ENCODE measurements at regions not wholly inside any gene's neighbourhood (a gene's known extent, or its start where the extent isn't known, plus 50 kb on each side); places are given as distances from the start of the nearest gene placed in this dataset.

- FAIRE-seq (no peak), DNase-seq (ENCODE audit: low read depth, low spot score) (no peak)
- TF ChIP-seq CTCF (optimal IDR thresholded peaks at IDR 0.05 in 1 of 3, IDR thresholded peaks at IDR 0.05 in 1 of 3, conservative IDR thresholded peaks at IDR 0.05 in 1 of 3; ENCODE audit: extremely low read depth in 1 of 3, insufficient read depth in 2 of 3, low read length in 3 of 3) (no peak), EZH2 (IDR thresholded peaks at IDR 0.05; ENCODE audit: low read length) (no peak)
- Histone ChIP-seq H3K9ac (ENCODE audit: control insufficient read depth, extremely low read depth, insufficient read depth, low read length) (no peak overlapping the region), H3K9me3 (ENCODE audit: control insufficient read depth, low read depth, low read length) (no peaks in the 10 kb centered on the region), H3K36me3 (ENCODE audit: control insufficient read depth in 2 of 2, extremely low read depth in 1 of 2, insufficient read depth in 2 of 2, low read length in 2 of 2) (no peaks in the 10 kb centered on the region), H3K4me2 (ENCODE audit: control insufficient read depth, extremely low read depth, insufficient read depth, low read depth, low read length) (no peak overlapping the region), H4K20me1 (ENCODE audit: control insufficient read depth, extremely low read depth, insufficient read depth, low read length) (no peaks in the 10 kb centered on the region), H3K4me3 (ENCODE audit: control insufficient read depth in 2 of 3, extremely low read depth in 1 of 3, insufficient read depth in 2 of 3, low read depth in 1 of 3, low read length in 3 of 3) (no peak overlapping the region), H3K9me1 (ENCODE audit: control insufficient read depth, extremely low read depth, insufficient read depth, low read length) (no peaks in the 10 kb centered on the region), H3K4me1 (ENCODE audit: control insufficient read depth, extremely low read depth, insufficient read depth, low read length) (no peaks in the 10 kb centered on the region), H3K27me3 (ENCODE audit: control insufficient read depth, extremely low read depth, insufficient read depth, low read length) (peaks cover 2% of the 10 kb centered on the region), H3K27ac (ENCODE audit: control insufficient read depth, insufficient read depth, low read length) (no peak overlapping the region), H3K79me2 (ENCODE audit: control insufficient read depth, insufficient read depth, low read length) (no peaks in the 10 kb centered on the region), H2AFZ (ENCODE audit: control insufficient read depth, low read length) (no peak overlapping the region)
- dilution Hi-C loops (cut with MboI; ENCODE audit: extremely low pct_ligation_motif_present, low sequenced_read_pairs), result no loop called here
Observed at GRCh38 chr22:26852176-26852575, 194.8 kb downstream of the MIAT start.

- H3K4me1 ChIP-seq (ENCODE audit: control insufficient read depth, extremely low read depth, insufficient read depth, low read length), result no peaks in the 10 kb centered on the region
- H3K79me2 ChIP-seq (ENCODE audit: control insufficient read depth, insufficient read depth, low read length), result no peaks in the 10 kb centered on the region
- H3K9me3 ChIP-seq (ENCODE audit: control insufficient read depth, low read depth, low read length), result no peaks in the 10 kb centered on the region
- DNase-seq (ENCODE audit: low read depth, low spot score) (no peak), FAIRE-seq (no peak)
- H3K36me3 ChIP-seq (ENCODE audit: control insufficient read depth in 2 of 2, extremely low read depth in 1 of 2, insufficient read depth in 2 of 2, low read length in 2 of 2), result no peaks in the 10 kb centered on the region
- no peaks in the 10 kb centered on the region for H3K9me1 ChIP-seq (ENCODE audit: control insufficient read depth, extremely low read depth, insufficient read depth, low read length)
- H2AFZ ChIP-seq (ENCODE audit: control insufficient read depth, low read length), result no peak overlapping the region
- no peak overlapping the region for H3K4me2 ChIP-seq (ENCODE audit: control insufficient read depth, extremely low read depth, insufficient read depth, low read depth, low read length)
- H3K27ac ChIP-seq (ENCODE audit: control insufficient read depth, insufficient read depth, low read length), result no peak overlapping the region
- H3K4me3 ChIP-seq (ENCODE audit: control insufficient read depth in 2 of 3, extremely low read depth in 1 of 3, insufficient read depth in 2 of 3, low read depth in 1 of 3, low read length in 3 of 3), result no peak overlapping the region
- no peak overlapping the region for H3K9ac ChIP-seq (ENCODE audit: control insufficient read depth, extremely low read depth, insufficient read depth, low read length)
- TF ChIP-seq CTCF (optimal IDR thresholded peaks at IDR 0.05 in 1 of 3, IDR thresholded peaks at IDR 0.05 in 1 of 3, conservative IDR thresholded peaks at IDR 0.05 in 1 of 3; ENCODE audit: extremely low read depth in 1 of 3, insufficient read depth in 2 of 3, low read length in 3 of 3) (no peak), EZH2 (IDR thresholded peaks at IDR 0.05; ENCODE audit: low read length) (no peak)
- dilution Hi-C loops (cut with MboI; ENCODE audit: extremely low pct_ligation_motif_present, low sequenced_read_pairs), result no loop called here
- H4K20me1 ChIP-seq (ENCODE audit: control insufficient read depth, extremely low read depth, insufficient read depth, low read length), result no peaks in the 10 kb centered on the region
- peaks cover 2% of the 10 kb centered on the region for H3K27me3 ChIP-seq (ENCODE audit: control insufficient read depth, extremely low read depth, insufficient read depth, low read length)
Observed at GRCh38 chr22:26853071-26853470, 195.7 kb downstream of the MIAT start.

All from keratinocyte (primary cell).